PC-3 (cell line): ENCODE measurements at regions not wholly inside any gene's neighbourhood (a gene's known extent, or its start where the extent isn't known, plus 50 kb on each side); places are given as distances from the start of the nearest gene placed in this dataset.

Experiments
- ATAC-seq: fragments of 200-7000 bp; cut with Tn5 transposase; 2 replicates; pipeline ENCODE4 v1.9.1; 2020; ENCODE audit warnings: mild to moderate bottlenecking, moderate library complexity
- BruUV-seq: library from RNA; stranded (reverse); fragments of 400-500 nt; replicated peaks from 2 replicates; lab custom pipeline; 2021; lab: Mats Ljungman, UMichigan
- CTCF ChIA-PET: fragments of 300-600 bp; sonication (Branson Sonifier 250); formaldehyde crosslinking; loops from one replicate; lab custom pipeline; 2022; ENCODE audit warnings: antibody characterized with exemption; lab: Charles Lee
- POLR2A ChIA-PET: fragments of 300-600 bp; sonication (Branson Sonifier 250); formaldehyde crosslinking; loops from one replicate; lab custom pipeline; 2022; ENCODE audit warnings: antibody characterized with exemption; ENCODE audit not compliant: unreplicated experiment; lab: Charles Lee
- DNase-seq: peaks from one replicate; pipeline ENCODE4 v3.0.0-alpha.2; 2015
- H2AFZ ChIP-seq: fragments of 300-600 bp; sonication (generic); 2 replicates; pipeline ENCODE4 v1.6.0; 2016; ENCODE audit warnings: antibody characterized with exemption, low read length
- H3F3A ChIP-seq: fragments of 300-600 bp; sonication (generic); one replicate; pipeline ENCODE4 v1.6.0; 2017; ENCODE audit warnings: antibody characterized with exemption, low read length, control low read depth, mild to moderate bottlenecking; ENCODE audit not compliant: unreplicated experiment
- H3K27ac ChIP-seq: fragments of 300-600 bp; sonication (generic); 2 replicates; pipeline ENCODE4 v1.5.1; 2016; ENCODE audit warnings: mild to moderate bottlenecking, low read length
- H3K27me3 ChIP-seq: fragments of 300-600 bp; sonication (generic); 2 replicates; pipeline ENCODE4 v1.6.1; 2016; ENCODE audit warnings: low read length, mixed read lengths
- H3K36me3 ChIP-seq: fragments of 300-600 bp; sonication (generic); 2 replicates; pipeline ENCODE4 v1.6.1; 2016; ENCODE audit warnings: low read depth, mixed run types, low read length, mixed read lengths
- H3K4me1 ChIP-seq: fragments of 300-600 bp; sonication (generic); 2 replicates; pipeline ENCODE4 v1.5.1; 2016; ENCODE audit warnings: low read length; ENCODE audit not compliant: insufficient read depth
- H3K4me2 ChIP-seq: fragments of 300-600 bp; sonication (generic); 2 replicates; pipeline ENCODE4 v1.6.0; 2016; ENCODE audit warnings: low read length
- H3K4me3 ChIP-seq: fragments of 300-600 bp; sonication (generic); 2 replicates; pipeline ENCODE4 v1.5.1; 2016; ENCODE audit warnings: mild to moderate bottlenecking, low read length, mixed read lengths
- H3K79me2 ChIP-seq: fragments of 300-600 bp; sonication (generic); 2 replicates; pipeline ENCODE4 v1.6.1; 2017; ENCODE audit warnings: low read length, mixed read lengths
- H3K9ac ChIP-seq: fragments of 300-600 bp; sonication (generic); 2 replicates; pipeline ENCODE4 v1.6.0; 2016; ENCODE audit warnings: mild to moderate bottlenecking, low read length
- H3K9me2 ChIP-seq: fragments of 300-600 bp; sonication (generic); replicated peaks from 2 replicates; pipeline ENCODE4 v1.6.1; 2016; ENCODE audit warnings: mixed run types, low read length, mixed read lengths
- H3K9me3 ChIP-seq: fragments of 300-600 bp; sonication (generic); 2 replicates; pipeline ENCODE4 v1.6.1; 2016; ENCODE audit warnings: low read length, mixed read lengths
- H4K20me1 ChIP-seq: fragments of 300-600 bp; sonication (generic); 2 replicates; pipeline ENCODE4 v1.6.1; 2016; ENCODE audit warnings: low read length, mixed read lengths
- CTCF ChIP-seq: fragments of 300-600 bp; sonication (generic); conservative IDR thresholded peaks from 2 replicates; pipeline ENCODE4 v1.5.1; 2017; ENCODE audit warnings: antibody characterized with exemption, low read depth, mild to moderate bottlenecking, low read length
- EZH2 ChIP-seq: fragments of 300-600 bp; sonication (generic); IDR thresholded peaks from one replicate; pipeline ENCODE4 v1.6.1; 2017; ENCODE audit warnings: antibody characterized with exemption, mild to moderate bottlenecking, low read length; ENCODE audit not compliant: unreplicated experiment
- EZH2phosphoT487 ChIP-seq: fragments of 300-600 bp; sonication (generic); IDR thresholded peaks from 2 replicates; pipeline ENCODE4 v1.6.1; 2018; ENCODE audit warnings: mild to moderate bottlenecking, antibody characterized with exemption, low read length, borderline replicate concordance
- intact Hi-C: fragments of 100-400 bp; cut with micrococcal nuclease; formaldehyde crosslinking; loops from 2 replicates; pipeline ENCODE4 v1.9.0; 2023

GRCh38 chr6:25008707-25009392 is 73.1 kb upstream of the RIPOR2 start:
- Histone ChIP-seq H3K36me3 (no peaks in the 10 kb centered on the region), H3K27ac (no peak overlapping the region), H3K4me1 (peaks cover 38% of the 10 kb centered on the region), H3K4me2 (no peak overlapping the region), H3K9me3 (no peaks in the 10 kb centered on the region), H2AFZ (no peak overlapping the region), H3F3A (no peaks in the 10 kb centered on the region), H3K9me2 (no peaks in the 10 kb centered on the region), H3K9ac (no peak overlapping the region), H3K27me3 (no peaks in the 10 kb centered on the region), H3K79me2 (no peaks in the 10 kb centered on the region), H4K20me1 (no peaks in the 10 kb centered on the region), H3K4me3 (no peak overlapping the region)
- ChIA-PET POLR2A (no interaction called here), CTCF (no interaction called here)
- ATAC-seq (no peak), DNase-seq (no peak)
- no peak for TF ChIP-seq CTCF
- no peak for TF ChIP-seq EZH2phosphoT487
- TF ChIP-seq EZH2 = no peak
- intact Hi-C loops = no loop called here
- no TSS peak for BruUV-seq

- CTCF ChIA-PET = no interaction called here
- Histone ChIP-seq H3K27me3 (no peaks in the 10 kb centered on the region), H3K9me2 (no peaks in the 10 kb centered on the region), H4K20me1 (no peaks in the 10 kb centered on the region), H3K27ac (no peak overlapping the region), H3K79me2 (no peaks in the 10 kb centered on the region), H3K4me3 (no peak overlapping the region), H3K9ac (no peak overlapping the region), H3K36me3 (no peaks in the 10 kb centered on the region), H3K4me1 (peaks cover 38% of the 10 kb centered on the region), H3K4me2 (no peak overlapping the region), H3K9me3 (no peaks in the 10 kb centered on the region), H2AFZ (no peak overlapping the region), H3F3A (no peaks in the 10 kb centered on the region)
- intact Hi-C loops = no loop called here
- no peak for DNase-seq
- no TSS peak for BruUV-seq
- ATAC-seq = no peak
- TF ChIP-seq EZH2 (no peak), EZH2phosphoT487 (no peak), CTCF (no peak)
- POLR2A ChIA-PET = no interaction called here
These were observed 73.6 kb upstream of the RIPOR2 start for GRCh38 chr6:25009393-25009710.

- TF ChIP-seq CTCF (no peak), EZH2phosphoT487 (no peak), EZH2 (no peak)
- Histone ChIP-seq H3K4me1 (peaks cover 38% of the 10 kb centered on the region), H3F3A (no peaks in the 10 kb centered on the region), H3K4me2 (no peak overlapping the region), H3K9me2 (no peaks in the 10 kb centered on the region), H3K36me3 (no peaks in the 10 kb centered on the region), H3K9me3 (no peaks in the 10 kb centered on the region), H3K27me3 (no peaks in the 10 kb centered on the region), H3K9ac (no peak overlapping the region), H3K4me3 (no peak overlapping the region), H2AFZ (no peak overlapping the region), H3K27ac (no peak overlapping the region), H4K20me1 (no peaks in the 10 kb centered on the region), H3K79me2 (no peaks in the 10 kb centered on the region)
- BruUV-seq = no TSS peak
- no peak for ATAC-seq
- no peak for DNase-seq
- intact Hi-C loops = no loop called here
- POLR2A ChIA-PET = no interaction called here
- CTCF ChIA-PET = no interaction called here
These were observed 74.4 kb upstream of the RIPOR2 start for GRCh38 chr6:25010176-25010575.
